Upper lobe of left lung (tissue), 6 donors: ENCODE measurements at regions not wholly inside any gene's neighbourhood (a gene's known extent, or its start where the extent isn't known, plus 50 kb on each side); places are given as distances from the start of the nearest gene placed in this dataset.

Source experiments
- ATAC-seq, 2 donors: fragments of 200-7000 bp; cut with Tn5 transposase; one replicate each; pipeline ENCODE4 v1.9.1; 2022; ENCODE audit warnings: mild to moderate bottlenecking in 2 of 2, moderate library complexity in 2 of 2; ENCODE audit not compliant: low FRiP score in 2 of 2
- DNase-seq, 2 donors: peaks; one replicate each; pipeline ENCODE4 v3.0.0-alpha.2; 2019 to 2020
- H3K27ac ChIP-seq, 4 donors: fragments of 200-600 bp; sonication (generic); one replicate each; pipeline ENCODE4 v1.5.1; 2016 to 2019
- H3K27me3 ChIP-seq, 4 donors: fragments of 200-600 bp; sonication (generic); one replicate each; pipeline ENCODE4 v1.5.1; 2017 to 2019
- H3K36me3 ChIP-seq, 4 donors: fragments of 200-600 bp; sonication (generic); one replicate each; pipeline ENCODE4 v1.5.1; 2016 to 2019
- H3K4me1 ChIP-seq, 4 donors: fragments of 200-600 bp; sonication (generic); one replicate each; pipeline ENCODE4 v1.5.1; 2018 to 2019
- H3K4me3 ChIP-seq, 4 donors: fragments of 200-600 bp; sonication (generic); one replicate each; pipeline ENCODE4 v1.5.1; 2017 to 2019; ENCODE audit warnings: mild to moderate bottlenecking in 2 of 4, moderate library complexity in 1 of 4
- H3K9me3 ChIP-seq, 4 donors: fragments of 200-600 bp; sonication (generic); one replicate each; pipeline ENCODE4 v1.5.1; 2018 to 2019
- EP300 ChIP-seq, 4 donors: sonication (generic); formaldehyde crosslinking; IDR thresholded peaks; one replicate each; pipeline ENCODE4 v1.5.1; 2017; ENCODE audit warnings: antibody characterized with exemption in 4 of 4, control low read depth in 2 of 4
- POLR2A ChIP-seq, 4 donors: fragments of 450-650 bp; IDR thresholded peaks; one replicate each; pipeline ENCODE4 v1.5.1; 2016 to 2017; ENCODE audit warnings: antibody characterized with exemption in 4 of 4, mild to moderate bottlenecking in 2 of 4
- POLR2AphosphoS5 ChIP-seq, 2 donors: sonication (generic); formaldehyde crosslinking; IDR thresholded peaks; one replicate each; pipeline ENCODE4 v1.5.1; 2017; ENCODE audit warnings: antibody characterized with exemption in 2 of 2
- WGBS, 2 donors: methylation state at CpG; one replicate each; pipeline ENCODE4 v1.1.5; 2017 to 2018; 5-methylcytosine and 5-hydroxymethylcytosine counted together
- TF ChIP-seq, protein P1 (sequence below), 6 experiments: fragments of 450-650 bp in 4 of 6; fragments of 200-600 bp in 2 of 6; sonication (generic) in 2 of 6; IDR thresholded peaks; one replicate each; pipeline ENCODE4 v1.5.1; 2016 to 2019; ENCODE audit warnings: antibody characterized with exemption in 6 of 6
- donor health status: DM: no; HTN: no; CAD: no; lungs with moderate emphysema.
- donor health status: DM: no; HTN: yes; CAD: no; lungs with severe emphysema.

DNA sequence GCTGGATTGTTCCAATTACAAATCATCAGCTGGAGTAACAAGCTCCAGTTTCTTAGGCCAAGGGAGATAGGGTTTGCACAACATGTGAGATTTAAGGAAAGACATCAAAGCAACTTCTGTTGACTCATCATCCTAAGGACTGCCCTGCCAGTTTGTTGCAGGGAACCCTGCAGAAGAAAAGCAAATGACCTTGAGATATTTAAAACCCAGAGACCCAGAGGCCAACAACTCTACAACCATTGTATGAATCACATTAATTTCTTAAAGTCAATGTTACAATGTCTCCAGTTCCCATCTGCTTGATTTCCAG, 491.8 kb upstream of the ACVR2A start:
- DNase-seq: no peak
- H3K4me1 ChIP-seq: no peaks in the 10 kb centered on the region
- no peaks in the 10 kb centered on the region for H3K36me3 ChIP-seq
- H3K9me3 ChIP-seq: no peaks in the 10 kb centered on the region
- H3K4me3 ChIP-seq: no peak overlapping the region
- no peak overlapping the region for H3K27ac ChIP-seq
- H3K27me3 ChIP-seq: no peaks in the 10 kb centered on the region
- TF ChIP-seq POLR2A (IDR thresholded peaks at IDR 0.05) (no peak), EP300 (IDR thresholded peaks at IDR 0.05) (no peak), POLR2AphosphoS5 (IDR thresholded peaks at IDR 0.05) (no peak)
- TF ChIP-seq, protein P1, sequence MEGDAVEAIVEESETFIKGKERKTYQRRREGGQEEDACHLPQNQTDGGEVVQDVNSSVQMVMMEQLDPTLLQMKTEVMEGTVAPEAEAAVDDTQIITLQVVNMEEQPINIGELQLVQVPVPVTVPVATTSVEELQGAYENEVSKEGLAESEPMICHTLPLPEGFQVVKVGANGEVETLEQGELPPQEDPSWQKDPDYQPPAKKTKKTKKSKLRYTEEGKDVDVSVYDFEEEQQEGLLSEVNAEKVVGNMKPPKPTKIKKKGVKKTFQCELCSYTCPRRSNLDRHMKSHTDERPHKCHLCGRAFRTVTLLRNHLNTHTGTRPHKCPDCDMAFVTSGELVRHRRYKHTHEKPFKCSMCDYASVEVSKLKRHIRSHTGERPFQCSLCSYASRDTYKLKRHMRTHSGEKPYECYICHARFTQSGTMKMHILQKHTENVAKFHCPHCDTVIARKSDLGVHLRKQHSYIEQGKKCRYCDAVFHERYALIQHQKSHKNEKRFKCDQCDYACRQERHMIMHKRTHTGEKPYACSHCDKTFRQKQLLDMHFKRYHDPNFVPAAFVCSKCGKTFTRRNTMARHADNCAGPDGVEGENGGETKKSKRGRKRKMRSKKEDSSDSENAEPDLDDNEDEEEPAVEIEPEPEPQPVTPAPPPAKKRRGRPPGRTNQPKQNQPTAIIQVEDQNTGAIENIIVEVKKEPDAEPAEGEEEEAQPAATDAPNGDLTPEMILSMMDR (IDR thresholded peaks at IDR 0.05): no peak
- no peak for ATAC-seq

DNA sequence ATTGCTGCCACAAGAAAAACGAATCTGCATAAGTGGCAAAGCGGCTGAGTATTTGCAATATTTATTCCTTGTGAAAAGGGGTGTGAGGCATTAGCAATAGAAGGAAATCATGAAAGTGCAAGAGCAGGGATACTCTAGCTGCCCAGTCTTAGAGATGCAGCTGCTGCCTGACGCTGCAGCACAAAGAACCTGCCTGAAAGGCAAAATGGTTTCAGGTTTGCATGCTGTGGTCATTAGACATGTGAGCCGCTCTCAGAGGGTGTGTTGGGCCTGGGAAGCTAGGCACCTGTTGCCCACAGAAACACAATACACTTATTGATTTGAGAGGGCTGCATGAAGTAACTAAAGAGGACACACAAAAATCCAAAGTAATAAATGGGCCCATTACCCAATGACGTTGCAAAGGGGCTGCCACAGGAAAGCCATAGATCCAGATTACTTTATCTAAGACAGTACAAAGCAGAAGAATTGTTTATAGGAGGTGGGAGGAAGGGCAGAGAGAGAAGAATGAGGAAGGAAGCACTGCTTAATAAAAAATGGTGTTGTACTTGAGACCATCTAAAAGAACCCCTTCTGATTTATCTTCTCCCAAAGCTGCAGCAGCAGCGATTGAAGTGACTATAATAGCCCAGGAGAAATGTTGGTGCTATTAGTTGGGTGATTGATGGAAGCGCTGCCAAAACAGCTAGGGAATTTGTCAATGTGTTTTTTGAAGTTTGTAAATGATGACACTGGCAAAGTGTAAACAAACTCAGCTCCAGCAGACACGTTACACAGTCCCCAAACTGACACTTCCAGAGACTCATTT, 492.4 kb upstream of the ACVR2A start:
- H3K36me3 ChIP-seq: no peaks in the 10 kb centered on the region
- 66 to 70% methylated on average over 8 of the region's 8 CpGs for WGBS, 2 donors
- no peak for DNase-seq
- ATAC-seq: no peak
- H3K27ac ChIP-seq: no peak overlapping the region
- no peaks in the 10 kb centered on the region for H3K9me3 ChIP-seq
- no peak overlapping the region for H3K4me3 ChIP-seq
- TF ChIP-seq, protein P1 (IDR thresholded peaks at IDR 0.05): no peak
- TF ChIP-seq POLR2AphosphoS5 (IDR thresholded peaks at IDR 0.05) (no peak), EP300 (IDR thresholded peaks at IDR 0.05) (no peak), POLR2A (IDR thresholded peaks at IDR 0.05) (no peak)
- no peaks in the 10 kb centered on the region for H3K27me3 ChIP-seq
- no peaks in the 10 kb centered on the region for H3K4me1 ChIP-seq

DNA sequence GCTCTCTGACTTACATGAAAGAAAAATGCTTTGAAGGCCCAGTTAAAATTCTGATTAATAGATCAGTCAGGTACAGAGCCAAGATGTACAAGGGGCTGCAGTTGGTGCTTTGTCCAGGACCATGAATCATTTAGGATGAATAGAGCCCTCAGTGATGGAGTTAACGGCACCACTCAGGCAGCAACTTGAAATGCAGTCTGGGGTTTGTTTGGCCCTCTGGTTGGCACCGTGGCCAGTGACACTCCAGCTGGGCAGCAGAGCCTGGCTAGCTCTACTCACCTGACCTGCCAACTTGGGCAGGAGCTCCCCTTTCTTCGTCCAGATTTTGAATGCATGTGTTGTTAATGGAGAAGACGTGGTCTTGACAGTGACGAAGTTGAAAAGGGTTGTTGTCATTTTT, 493.0 kb upstream of the ACVR2A start:
- ATAC-seq: no peak
- Histone ChIP-seq H3K9me3 (no peaks in the 10 kb centered on the region), H3K4me3 (no peak overlapping the region), H3K36me3 (no peaks in the 10 kb centered on the region), H3K4me1 (no peaks in the 10 kb centered on the region), H3K27ac (no peak overlapping the region), H3K27me3 (no peaks in the 10 kb centered on the region)
- no peak for DNase-seq
- WGBS, 2 donors: 89 to 94% methylated on average over 5 of the region's 5 CpGs
- TF ChIP-seq POLR2AphosphoS5 (IDR thresholded peaks at IDR 0.05): no peak
- TF ChIP-seq EP300 (IDR thresholded peaks at IDR 0.05): no peak
- TF ChIP-seq, protein P1 (IDR thresholded peaks at IDR 0.05): no peak
- TF ChIP-seq POLR2A (IDR thresholded peaks at IDR 0.05): no peak

DNA sequence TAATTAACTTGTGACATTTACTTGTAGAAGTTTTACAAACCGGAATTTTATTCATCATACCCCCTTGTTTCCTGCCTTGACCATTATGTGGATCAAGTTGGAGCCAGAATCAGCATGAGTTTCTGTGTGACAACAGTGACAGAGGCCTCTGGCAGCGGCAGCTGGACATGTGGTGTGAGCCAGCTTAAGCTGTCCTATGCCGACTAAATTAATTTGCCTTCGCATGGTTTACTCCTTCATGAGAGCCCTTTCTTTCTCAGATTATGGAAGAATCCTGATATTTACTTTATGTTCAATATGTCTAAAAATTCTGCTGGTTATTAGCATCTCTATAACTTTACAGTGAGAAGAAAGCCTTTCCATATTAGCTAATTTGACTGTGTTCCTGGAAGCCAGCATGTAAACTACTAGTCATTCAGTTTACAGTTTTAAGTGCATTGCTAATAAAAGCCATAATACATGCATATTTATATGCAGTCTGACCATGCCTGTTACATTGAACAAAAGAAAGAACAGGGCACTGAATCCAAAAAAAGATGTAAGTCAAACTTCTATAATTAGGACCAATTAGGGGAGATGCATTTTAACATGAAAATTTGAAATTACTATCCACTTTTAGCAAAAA, 495.8 kb upstream of the ACVR2A start:
- ATAC-seq (no peak), DNase-seq (no peak)
- Histone ChIP-seq H3K4me1 (no peaks in the 10 kb centered on the region), H3K4me3 (no peak overlapping the region), H3K36me3 (no peaks in the 10 kb centered on the region), H3K27me3 (no peaks in the 10 kb centered on the region), H3K9me3 (no peaks in the 10 kb centered on the region), H3K27ac (no peak overlapping the region)
- WGBS, 2 donors: 81 to 86% methylated on average over 4 of the region's 4 CpGs
- TF ChIP-seq POLR2AphosphoS5 (IDR thresholded peaks at IDR 0.05) (no peak), EP300 (IDR thresholded peaks at IDR 0.05) (no peak), POLR2A (IDR thresholded peaks at IDR 0.05) (no peak)
- TF ChIP-seq, protein P1 (IDR thresholded peaks at IDR 0.05): no peak

DNA sequence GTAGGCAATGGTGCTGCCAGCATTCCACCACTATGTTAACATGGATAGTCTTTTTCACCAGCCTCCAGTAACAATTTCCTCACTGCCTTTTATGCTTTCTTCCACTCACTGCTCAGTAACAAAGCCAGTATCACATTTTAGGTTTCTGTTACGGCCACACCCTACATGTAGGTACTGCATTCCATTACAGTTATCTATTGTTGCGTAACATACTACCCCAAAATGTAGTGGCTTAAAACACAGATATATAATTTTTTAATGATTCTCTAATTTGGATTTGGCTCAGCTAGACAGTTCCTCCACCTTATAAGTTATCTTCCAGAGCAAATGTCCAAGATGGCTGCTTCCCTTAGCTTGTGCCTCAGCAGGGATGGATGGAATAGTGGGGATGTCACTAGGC, 498.7 kb upstream of the ACVR2A start:
- Histone ChIP-seq H3K4me3 (no peak overlapping the region), H3K4me1 (no peaks in the 10 kb centered on the region), H3K27ac (no peak overlapping the region), H3K9me3 (no peaks in the 10 kb centered on the region), H3K27me3 (no peaks in the 10 kb centered on the region), H3K36me3 (no peaks in the 10 kb centered on the region)
- ATAC-seq (no peak), DNase-seq (no peak)
- TF ChIP-seq POLR2AphosphoS5 (IDR thresholded peaks at IDR 0.05) (no peak), POLR2A (IDR thresholded peaks at IDR 0.05) (no peak)
- TF ChIP-seq, protein P1 (IDR thresholded peaks at IDR 0.05): no peak
- 95 to 98% methylated on average over 2 of the region's 2 CpGs for WGBS, 2 donors
